GM19455 (cell line): ENCODE measurements at regions not wholly inside any gene's neighbourhood (a gene's known extent, or its start where the extent isn't known, plus 50 kb on each side); places are given as distances from the start of the nearest gene placed in this dataset.

Experiments used
- ATAC-seq: cut with Tn5 transposase; IDR thresholded peaks from one replicate; pipeline ENCODE4 v1.9.1; 2021; ENCODE audit not compliant: unreplicated experiment

GRCh38 chr1:104435255-104435654, 685.6 kb downstream of the AMY1C start:
- no peak for ATAC-seq

- ATAC-seq, result no peak
Observed at GRCh38 chr1:104440011-104440410, 690.3 kb downstream of the AMY1C start.

DNA sequence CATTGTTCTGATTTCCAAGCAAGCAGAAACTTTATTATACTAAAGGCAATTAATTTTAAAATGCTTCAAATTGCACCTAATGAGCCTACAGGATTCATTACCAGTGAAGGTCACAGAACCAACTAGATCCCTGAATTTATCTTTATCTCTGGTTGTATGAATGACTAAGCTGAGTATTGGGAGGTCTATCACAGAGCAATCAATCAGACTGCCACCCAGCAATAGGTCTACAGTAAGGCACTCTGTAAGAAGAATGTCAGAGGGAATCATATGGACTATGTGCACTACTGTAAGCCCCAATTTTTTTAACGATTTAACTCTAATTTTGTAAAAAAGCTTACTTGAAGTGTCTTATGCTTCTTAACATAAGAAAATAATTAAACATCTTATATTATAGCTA, 707.0 kb downstream of the AMY1C start:
- no peak for ATAC-seq

DNA sequence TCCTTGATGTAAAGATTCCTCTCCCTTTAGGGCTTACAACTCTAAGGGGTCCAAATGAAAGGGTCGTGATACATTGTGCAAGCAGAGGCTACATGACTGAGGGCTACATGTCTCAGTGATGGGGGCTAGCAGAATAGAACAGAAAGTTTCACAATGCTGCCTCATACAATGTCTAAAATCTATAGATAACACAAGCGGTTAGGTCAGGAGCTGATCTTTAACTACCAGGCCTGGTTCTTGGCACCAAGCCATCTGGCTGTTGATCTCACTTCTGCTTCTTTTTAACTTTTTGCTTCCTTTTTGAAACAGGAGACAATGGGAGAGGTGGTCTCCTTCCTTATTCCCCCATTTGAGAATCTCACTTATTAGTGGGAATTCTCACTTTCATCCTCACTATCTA, 710.2 kb downstream of the AMY1C start:
- ATAC-seq, result no peak

GRCh38 chr1:104460880-104461279, 711.2 kb downstream of the AMY1C start:
- no peak for ATAC-seq

DNA sequence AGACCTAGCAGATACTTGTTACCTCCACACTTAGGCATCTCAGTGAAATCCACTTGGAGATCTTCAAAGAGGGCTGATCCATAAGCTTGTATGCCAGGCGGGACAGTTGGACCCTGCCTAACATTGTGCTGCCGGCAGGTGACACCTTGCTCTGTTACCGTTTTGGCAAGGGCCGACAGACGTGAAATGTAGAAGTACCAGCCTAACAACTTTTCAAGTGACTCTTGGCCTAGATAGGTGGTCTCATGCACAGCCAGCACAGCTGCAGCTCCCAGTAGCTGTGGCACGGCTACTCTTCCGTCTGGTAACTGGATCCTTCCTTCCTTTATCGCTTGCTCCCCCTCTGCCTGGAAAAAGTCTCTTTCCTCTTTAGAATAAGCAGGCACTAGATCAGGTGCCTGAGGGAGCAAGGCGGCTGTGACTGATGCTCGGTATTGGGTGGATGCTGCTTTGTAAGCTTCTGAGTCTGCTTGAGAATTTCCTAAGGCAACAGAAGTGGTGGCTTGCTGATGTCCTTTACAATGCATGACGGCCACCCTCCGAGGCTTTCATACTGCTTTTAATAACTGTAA, 713.5 kb downstream of the AMY1C start:
- ATAC-seq, result no peak

DNA sequence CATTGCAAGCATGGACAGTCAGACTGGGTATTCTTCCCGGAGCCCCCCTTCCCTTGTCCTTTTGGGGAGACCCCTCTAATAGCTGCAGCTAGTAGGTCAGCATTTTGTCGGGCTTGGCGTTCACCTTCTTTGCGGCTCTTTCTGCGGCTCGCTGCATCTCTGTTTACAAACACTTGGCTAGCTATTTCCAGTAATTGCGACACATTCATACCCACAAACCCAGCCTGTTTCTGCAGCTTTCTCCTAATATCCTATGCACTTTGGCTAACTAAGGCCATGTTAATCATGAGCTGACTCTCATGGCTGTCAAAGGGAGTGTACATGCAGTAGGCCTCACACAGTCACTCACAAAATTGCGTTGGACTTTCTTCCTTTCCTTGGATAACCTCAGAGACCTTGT, 716.4 kb downstream of the AMY1C start:
- no peak for ATAC-seq

DNA sequence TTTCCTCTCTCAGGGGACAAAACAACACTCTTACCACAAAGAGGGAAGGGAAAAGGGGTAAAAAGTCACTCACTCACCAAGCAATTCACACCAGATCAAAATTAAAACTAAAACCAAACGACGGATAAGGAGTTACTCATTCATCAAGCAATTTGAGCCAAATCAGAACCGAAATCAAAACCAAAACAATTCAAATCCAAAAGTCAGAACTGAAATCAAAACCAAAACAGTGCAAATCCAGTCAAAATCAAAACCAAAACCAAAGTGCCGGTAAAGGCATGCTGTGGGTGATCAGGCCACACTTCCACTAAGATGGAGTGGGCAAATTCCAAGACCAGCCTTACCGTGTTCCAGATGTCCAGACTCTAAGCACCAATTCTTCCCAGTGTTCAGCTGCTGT, 717.9 kb downstream of the AMY1C start:
- ATAC-seq, result no peak

GRCh38 chr1:104468282-104468681, 718.6 kb downstream of the AMY1C start:
- no peak for ATAC-seq

DNA sequence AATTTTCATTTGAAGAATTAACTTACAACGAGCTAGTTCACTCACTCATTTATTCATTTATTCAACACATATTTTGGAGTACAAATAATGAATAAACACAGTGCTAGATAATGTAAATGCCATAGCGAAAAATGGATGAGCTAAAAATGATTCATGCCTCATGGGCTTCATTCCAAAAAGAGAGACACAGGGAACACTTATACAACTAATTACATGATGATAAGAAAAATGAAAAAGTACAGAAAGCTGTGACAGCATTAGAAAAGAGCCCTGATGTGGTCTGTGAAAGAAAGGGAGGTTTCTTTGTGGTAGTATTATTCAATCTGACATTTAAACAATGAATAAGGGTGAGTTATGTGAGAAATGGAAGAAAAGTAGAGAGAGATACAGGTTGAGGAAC, 726.4 kb downstream of the AMY1C start:
- ATAC-seq, result no peak

GRCh38 chr1:104488296-104489015, 738.8 kb downstream of the AMY1C start:
- no peak for ATAC-seq

- ATAC-seq, result no peak
Observed at GRCh38 chr1:104526158-104526795, 776.6 kb downstream of the AMY1C start.

GRCh38 chr1:104531990-104532389, 782.3 kb downstream of the AMY1C start:
- no peak for ATAC-seq

DNA sequence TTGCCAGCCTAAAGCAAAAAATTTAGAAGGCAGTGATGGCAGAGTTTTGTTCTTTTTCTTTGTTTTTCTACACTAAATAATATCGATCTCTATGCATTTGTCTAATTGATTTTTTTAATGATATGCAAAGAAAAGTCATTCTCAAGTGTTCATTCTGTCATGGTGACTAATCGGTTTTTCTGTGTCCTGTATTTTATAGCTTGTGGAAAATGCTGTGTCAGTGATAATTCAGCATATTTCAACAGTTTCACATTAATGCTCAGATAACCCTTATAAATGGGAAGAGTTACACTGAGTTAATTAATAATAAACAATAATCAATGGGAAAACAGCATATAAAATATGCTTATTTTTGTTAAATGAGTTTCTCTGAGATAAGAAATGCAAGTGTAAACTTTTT, 824.9 kb downstream of the AMY1C start:
- ATAC-seq, result no peak

GRCh38 chr1:104592926-104593325, 843.2 kb downstream of the AMY1C start:
- no peak for ATAC-seq

DNA sequence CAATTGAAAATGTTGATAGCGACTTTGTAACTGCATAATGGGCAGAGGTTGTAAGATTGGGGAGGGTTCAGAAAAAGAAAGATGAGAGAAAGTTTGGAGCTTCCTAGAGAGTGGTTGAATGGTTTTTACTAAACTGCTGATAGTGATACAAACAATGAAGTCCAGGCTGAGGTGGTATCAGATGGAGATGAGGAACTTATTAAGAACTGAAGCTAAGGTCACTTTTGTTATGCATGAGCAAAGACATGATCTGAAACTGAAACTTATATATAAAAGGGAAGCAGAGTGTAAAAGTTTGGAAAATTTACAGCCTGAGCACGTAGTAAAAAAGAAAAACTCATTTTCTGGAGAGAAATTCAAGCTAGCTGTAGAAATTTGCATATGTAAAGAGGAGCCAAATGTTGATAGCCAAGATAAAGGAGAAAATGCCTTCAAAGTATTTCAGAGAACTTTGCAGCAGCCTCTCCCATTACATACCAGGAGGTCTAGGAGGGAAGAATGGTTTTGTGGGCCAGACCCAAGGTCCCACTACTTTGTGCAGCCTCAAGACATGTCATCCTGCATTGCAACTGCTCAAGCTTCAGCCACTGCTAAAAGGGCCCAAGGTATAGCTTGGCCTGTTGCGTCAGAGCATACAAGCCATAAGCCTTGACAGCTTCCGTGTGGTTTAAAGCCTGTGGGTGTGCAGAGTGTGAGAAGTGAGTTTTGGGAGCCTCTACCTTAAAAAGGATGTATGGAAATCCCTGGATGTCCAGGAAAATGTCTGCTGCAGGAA, 843.9 kb downstream of the AMY1C start:
- no peak for ATAC-seq

DNA sequence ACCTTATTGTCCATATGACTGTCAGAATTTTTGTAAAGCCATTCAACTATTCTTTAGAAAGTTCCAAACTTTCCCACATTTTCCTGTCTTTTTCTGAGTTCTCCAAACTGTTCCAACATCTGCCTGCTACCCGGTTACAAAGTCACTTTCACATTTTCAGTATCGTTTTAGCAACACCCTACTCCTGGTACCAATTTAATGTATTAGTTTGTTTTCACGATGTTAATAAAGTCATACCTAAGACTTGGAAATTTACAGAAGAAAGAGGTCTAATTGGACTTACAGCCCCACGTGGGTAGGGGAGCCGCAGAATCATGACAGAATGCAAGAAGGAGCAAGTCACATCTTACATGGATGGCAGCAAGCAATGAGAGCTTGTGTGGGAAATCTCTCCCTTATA, 867.8 kb downstream of the AMY1C start:
- no peak for ATAC-seq

GRCh38 chr1:104621221-104621620, 871.5 kb downstream of the AMY1C start:
- ATAC-seq, result no peak

DNA sequence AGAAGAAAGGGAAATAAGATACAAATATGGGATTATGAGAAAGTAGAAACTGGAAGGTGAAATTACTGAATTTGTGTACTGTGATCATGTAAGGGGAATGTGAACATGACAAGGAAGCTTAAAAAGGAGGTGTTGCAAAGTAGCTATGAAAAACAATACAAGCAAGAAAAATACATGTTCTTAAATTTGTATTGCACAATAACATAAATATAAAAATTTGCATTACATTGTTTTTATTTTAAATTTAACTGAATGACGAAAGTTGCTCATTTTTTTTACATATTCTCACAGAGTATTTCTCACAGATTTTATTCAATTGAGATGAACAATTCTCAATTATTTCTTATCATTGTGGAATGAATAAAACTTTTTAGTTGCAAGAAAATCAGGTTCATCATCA, 874.8 kb downstream of the AMY1C start:
- ATAC-seq, result no peak

GRCh38 chr1:104629589-104629988, 879.9 kb downstream of the AMY1C start:
- ATAC-seq, result no peak

GRCh38 chr1:104630567-104631149, 881.0 kb downstream of the AMY1C start:
- ATAC-seq, result no peak
